ENCODE measurements at regions not wholly inside any gene's neighbourhood (a gene's known extent, or its start where the extent isn't known, plus 50 kb on each side); places are given as distances from the start of the nearest gene placed in this dataset.

GRCh38 chr2:128536925-128537620 is 218.4 kb upstream of the HS6ST1 start:
- DNase-seq (ENCODE audit: low spot score in 2 of 2) = no peak
- no peaks in the 10 kb centered on the region for H3K4me1 ChIP-seq
- H3K9me3 ChIP-seq = no peaks in the 10 kb centered on the region
- no peaks in the 10 kb centered on the region for H3K27me3 ChIP-seq
- H3K36me3 ChIP-seq = no peaks in the 10 kb centered on the region
- no peak for TF ChIP-seq CTCF (IDR thresholded peaks at IDR 0.05)
- intact Hi-C loops (cut with DNase I) = no loop called here
- H3K27ac ChIP-seq = no peak overlapping the region
- H3K4me3 ChIP-seq = no peak overlapping the region

- intact Hi-C loops (cut with DNase I) = no loop called here
- Histone ChIP-seq H3K4me3 (no peak overlapping the region), H3K36me3 (no peaks in the 10 kb centered on the region), H3K4me1 (no peaks in the 10 kb centered on the region), H3K27ac (no peak overlapping the region), H3K9me3 (no peaks in the 10 kb centered on the region), H3K27me3 (no peaks in the 10 kb centered on the region)
- TF ChIP-seq CTCF (IDR thresholded peaks at IDR 0.05) = no peak
- no peak for DNase-seq (ENCODE audit: low spot score in 2 of 2)
Observed at GRCh38 chr2:128537646-128538045, 219.0 kb upstream of the HS6ST1 start.

- no peaks in the 10 kb centered on the region for H3K36me3 ChIP-seq
- no peak overlapping the region for H3K27ac ChIP-seq
- H3K27me3 ChIP-seq = no peaks in the 10 kb centered on the region
- no peak for DNase-seq (ENCODE audit: low spot score in 2 of 2)
- intact Hi-C loops (cut with DNase I) = no loop called here
- no peaks in the 10 kb centered on the region for H3K9me3 ChIP-seq
- TF ChIP-seq CTCF (IDR thresholded peaks at IDR 0.05) = no peak
- no peaks in the 10 kb centered on the region for H3K4me1 ChIP-seq
- no peak overlapping the region for H3K4me3 ChIP-seq
Observed at GRCh38 chr2:128538396-128538795, 219.7 kb upstream of the HS6ST1 start.

- DNase-seq (ENCODE audit: low spot score in 2 of 2) = no peak
- H3K9me3 ChIP-seq = no peaks in the 10 kb centered on the region
- no peak overlapping the region for H3K27ac ChIP-seq
- no peaks in the 10 kb centered on the region for H3K4me1 ChIP-seq
- H3K36me3 ChIP-seq = no peaks in the 10 kb centered on the region
- no peak for TF ChIP-seq CTCF (IDR thresholded peaks at IDR 0.05)
- H3K4me3 ChIP-seq = no peak overlapping the region
- no peaks in the 10 kb centered on the region for H3K27me3 ChIP-seq
- intact Hi-C loops (cut with DNase I) = no loop called here
Observed at GRCh38 chr2:128540670-128541069, 222.0 kb upstream of the HS6ST1 start.

- Histone ChIP-seq H3K27ac (no peak overlapping the region), H3K4me3 (no peak overlapping the region), H3K9me3 (no peaks in the 10 kb centered on the region), H3K27me3 (no peaks in the 10 kb centered on the region), H3K36me3 (no peaks in the 10 kb centered on the region), H3K4me1 (no peaks in the 10 kb centered on the region)
- TF ChIP-seq CTCF (IDR thresholded peaks at IDR 0.05) = no peak
- DNase-seq (ENCODE audit: low spot score in 2 of 2) = no peak
- intact Hi-C loops (cut with DNase I) = no loop called here
Observed at GRCh38 chr2:128541448-128541847, 222.8 kb upstream of the HS6ST1 start.

GRCh38 chr2:128543036-128543435 is 224.4 kb upstream of the HS6ST1 start:
- Histone ChIP-seq H3K4me1 (no peaks in the 10 kb centered on the region), H3K9me3 (no peaks in the 10 kb centered on the region), H3K27ac (no peak overlapping the region), H3K36me3 (no peaks in the 10 kb centered on the region), H3K4me3 (no peak overlapping the region), H3K27me3 (no peaks in the 10 kb centered on the region)
- intact Hi-C loops (cut with DNase I) = no loop called here
- DNase-seq (ENCODE audit: low spot score in 2 of 2) = peak in 1 of 2 donors; percentile 2
- no peak for TF ChIP-seq CTCF (IDR thresholded peaks at IDR 0.05)
